A549 (cell line): ENCODE measurements at regions not wholly inside any gene's neighbourhood (a gene's known extent, or its start where the extent isn't known, plus 50 kb on each side); places are given as distances from the start of the nearest gene placed in this dataset.

Experiments used
- ATAC-seq, 2 experiments: fragments of 200-7000 bp in 1 of 2; fragments of >200 bp in 1 of 2; cut with Nextera tagmentation in 1 of 2; cut with Tn5 transposase in 1 of 2; 3 replicates each; pipeline versions ENCODE4 v1.8.0 to v1.9.1; 2018 to 2020; ENCODE audit warnings: mild to moderate bottlenecking in 1 of 2, moderate library complexity in 1 of 2
- CTCF ChIA-PET: fragments of 300-600 bp; sonication (Branson Sonifier 250); formaldehyde crosslinking; extraction: SDS; loops from one replicate; lab custom pipeline; 2021; ENCODE audit warnings: antibody characterized with exemption, inconsistent platforms; lab: Yijun Ruan, JAX
- POLR2A ChIA-PET: fragments of 350-600 bp; formaldehyde crosslinking; extraction: SDS; loops from one replicate; lab custom pipeline; 2021; ENCODE audit warnings: antibody characterized with exemption, inconsistent platforms; lab: Yijun Ruan, JAX
- DNase-seq, 2 experiments: peaks; one replicate each; pipeline versions ENCODE4 v3.0.0 to v3.0.0-alpha.2; 2011 to 2016; ENCODE audit warnings: low read depth in 1 of 2, low spot score in 1 of 2
- FAIRE-seq: peaks from 2 replicates; lab custom pipeline; 2011; peaks lifted over from hg19 to GRCh38; lab: Jason Lieb, UNC
- H3K27ac ChIP-seq, 2 experiments: fragments of >200 bp; sonication (Bioruptor Twin); formaldehyde crosslinking; 3 replicates each; pipeline ENCODE4 v1.5.1; 2016 to 2017
- H3K4me1 ChIP-seq: fragments of >200 bp; sonication (Bioruptor Twin); formaldehyde crosslinking; 3 replicates; pipeline ENCODE4 v1.6.1; 2016
- H3K4me2 ChIP-seq: fragments of >200 bp; sonication (Bioruptor Twin); formaldehyde crosslinking; 3 replicates; pipeline ENCODE4 v1.6.1; 2016
- H3K4me3 ChIP-seq: fragments of >200 bp; sonication (Bioruptor Twin); formaldehyde crosslinking; 3 replicates; pipeline ENCODE4 v1.5.1; 2016
- H3K9me3 ChIP-seq: fragments of >200 bp; sonication (Bioruptor Twin); formaldehyde crosslinking; 3 replicates; pipeline ENCODE4 v1.6.1; 2016
- ATOH8 ChIP-seq: fragments of 250-450 bp; sonication (Bioruptor Pico); IDR thresholded peaks from 2 replicates; pipeline ENCODE4 v1.5.0; 2020; ENCODE audit warnings: low read depth, mild to moderate bottlenecking, moderate library complexity
- BCL3 ChIP-seq: fragments of >200 bp; sonication (Bioruptor Twin); formaldehyde crosslinking; IDR thresholded peaks from 3 replicates; pipeline ENCODE4 v1.6.1; 2016
- BHLHE40 ChIP-seq: IDR thresholded peaks from 2 replicates; pipeline ENCODE4 v1.6.1; 2012; ENCODE audit warnings: low read depth, low read length, inconsistent platforms
- CHD4 ChIP-seq: fragments of 200-600 bp; sonication (generic); IDR thresholded peaks from 2 replicates; pipeline ENCODE4 v1.6.1; 2016; ENCODE audit warnings: antibody characterized with exemption, mild to moderate bottlenecking, borderline replicate concordance
- EHMT2 ChIP-seq: fragments of 200-600 bp; sonication (generic); IDR thresholded peaks from 2 replicates; pipeline ENCODE4 v1.6.1; 2016; ENCODE audit warnings: antibody characterized with exemption, low read depth, mild to moderate bottlenecking, moderate library complexity
- FOSB ChIP-seq: fragments of 250-450 bp; sonication (Bioruptor Pico); IDR thresholded peaks from 2 replicates; pipeline ENCODE4 v1.5.0; 2020; ENCODE audit warnings: mild to moderate bottlenecking, moderate library complexity
- FOSL2 ChIP-seq, 2 experiments: fragments of 450-650 bp in 1 of 2; fragments of >200 bp in 1 of 2; sonication (Bioruptor Twin) in 1 of 2; formaldehyde crosslinking; IDR thresholded peaks; 2 replicates each; pipeline versions ENCODE4 v1.5.0 to v1.6.1; 2016 to 2020; ENCODE audit warnings: mild to moderate bottlenecking in 1 of 2, moderate library complexity in 1 of 2
- HEYL ChIP-seq: fragments of 250-450 bp; sonication (Bioruptor Pico); IDR thresholded peaks from 2 replicates; pipeline ENCODE4 v1.8.0; 2021; ENCODE audit warnings: mild to moderate bottlenecking, moderate library complexity
- HOXB13 ChIP-seq: fragments of 250-450 bp; sonication (Bioruptor Pico); IDR thresholded peaks from 2 replicates; pipeline ENCODE4 v1.5.0; 2020; ENCODE audit warnings: low read depth, mild to moderate bottlenecking, moderate library complexity
- JUN ChIP-seq, 2 experiments: fragments of >200 bp; sonication (Bioruptor Twin); formaldehyde crosslinking; IDR thresholded peaks; 2 replicates in 1 of 2; 3 replicates in 1 of 2; pipeline ENCODE4 v1.6.1; 2016 to 2017
- MYC ChIP-seq: IDR thresholded peaks from 2 replicates; pipeline ENCODE4 v1.6.1; 2012; ENCODE audit warnings: mild to moderate bottlenecking, inconsistent platforms, low read length, improper control_type of control experiment, borderline replicate concordance
- NFE2L2 ChIP-seq: fragments of 150-350 bp; conservative IDR thresholded peaks from 2 replicates; pipeline ENCODE4 v1.6.1; 2014; ENCODE audit warnings: low read length
- PHF8 ChIP-seq: fragments of 200-600 bp; sonication (generic); IDR thresholded peaks from 2 replicates; pipeline ENCODE4 v1.6.1; 2016; ENCODE audit warnings: low read depth, mild to moderate bottlenecking, antibody characterized with exemption, moderate library complexity, borderline replicate concordance
- RARB ChIP-seq: fragments of 250-450 bp; sonication (Bioruptor Pico); IDR thresholded peaks from 2 replicates; pipeline ENCODE4 v1.8.0; 2021; ENCODE audit warnings: mild to moderate bottlenecking, moderate library complexity
- SMC3 ChIP-seq: fragments of >200 bp; sonication (Bioruptor Twin); formaldehyde crosslinking; IDR thresholded peaks from 3 replicates; pipeline ENCODE4 v1.6.1; 2018; ENCODE audit warnings: inconsistent platforms
- TFCP2L1 ChIP-seq: fragments of 250-450 bp; sonication (Bioruptor Pico); IDR thresholded peaks from 2 replicates; pipeline ENCODE4 v1.5.0; 2021; ENCODE audit warnings: mild to moderate bottlenecking
- ZC3H11A ChIP-seq: fragments of 450-650 bp; IDR thresholded peaks from 2 replicates; pipeline ENCODE4 v1.6.1; 2014; ENCODE audit warnings: antibody characterized with exemption, mild to moderate bottlenecking
- ZSCAN20 ChIP-seq: fragments of 250-450 bp; sonication (Bioruptor Pico); IDR thresholded peaks from 2 replicates; pipeline ENCODE4 v1.8.0; 2022; ENCODE audit warnings: mild to moderate bottlenecking, moderate library complexity
- WGBS: methylation state at CpG from one replicate; pipeline ENCODE4 v1.1.6; 2017; ENCODE audit errors: missing lambda C conversion rate; 5-methylcytosine and 5-hydroxymethylcytosine counted together
- TF ChIP-seq, protein P1 (sequence below): fragments of >200 bp; sonication (Bioruptor Twin); formaldehyde crosslinking; IDR thresholded peaks from 3 replicates; pipeline ENCODE4 v1.5.1; 2016
- TF ChIP-seq, protein P2 (sequence below): fragments of >200 bp; sonication (Bioruptor Twin); formaldehyde crosslinking; IDR thresholded peaks from 2 replicates; pipeline ENCODE4 v1.6.1; 2016

GRCh38 chr18:33835419-33835818 lies 257.4 kb downstream of the ASXL3 start:
- no peaks in the 10 kb centered on the region for H3K9me3 ChIP-seq
- no peak for TF ChIP-seq HEYL (CRISPR knock-in tag)
- TF ChIP-seq, protein P1, sequence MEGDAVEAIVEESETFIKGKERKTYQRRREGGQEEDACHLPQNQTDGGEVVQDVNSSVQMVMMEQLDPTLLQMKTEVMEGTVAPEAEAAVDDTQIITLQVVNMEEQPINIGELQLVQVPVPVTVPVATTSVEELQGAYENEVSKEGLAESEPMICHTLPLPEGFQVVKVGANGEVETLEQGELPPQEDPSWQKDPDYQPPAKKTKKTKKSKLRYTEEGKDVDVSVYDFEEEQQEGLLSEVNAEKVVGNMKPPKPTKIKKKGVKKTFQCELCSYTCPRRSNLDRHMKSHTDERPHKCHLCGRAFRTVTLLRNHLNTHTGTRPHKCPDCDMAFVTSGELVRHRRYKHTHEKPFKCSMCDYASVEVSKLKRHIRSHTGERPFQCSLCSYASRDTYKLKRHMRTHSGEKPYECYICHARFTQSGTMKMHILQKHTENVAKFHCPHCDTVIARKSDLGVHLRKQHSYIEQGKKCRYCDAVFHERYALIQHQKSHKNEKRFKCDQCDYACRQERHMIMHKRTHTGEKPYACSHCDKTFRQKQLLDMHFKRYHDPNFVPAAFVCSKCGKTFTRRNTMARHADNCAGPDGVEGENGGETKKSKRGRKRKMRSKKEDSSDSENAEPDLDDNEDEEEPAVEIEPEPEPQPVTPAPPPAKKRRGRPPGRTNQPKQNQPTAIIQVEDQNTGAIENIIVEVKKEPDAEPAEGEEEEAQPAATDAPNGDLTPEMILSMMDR: no peak
- no peak for TF ChIP-seq BHLHE40
- FAIRE-seq (no peak), DNase-seq (no peak), ATAC-seq (no peak)
- ChIA-PET POLR2A (no interaction called here), CTCF (no interaction called here)
- WGBS: 52% methylated on average over 7 of the region's 7 CpGs
- no peak overlapping the region for H3K4me2 ChIP-seq
- no peaks in the 10 kb centered on the region for H3K4me1 ChIP-seq
- H3K27ac ChIP-seq: no peak overlapping the region
- H3K4me3 ChIP-seq: no peak overlapping the region

- H3K9me3 ChIP-seq: no peaks in the 10 kb centered on the region
- FAIRE-seq (no peak), ATAC-seq (no peak), DNase-seq (no peak)
- TF ChIP-seq, protein P1: no peak
- TF ChIP-seq, protein P2, sequence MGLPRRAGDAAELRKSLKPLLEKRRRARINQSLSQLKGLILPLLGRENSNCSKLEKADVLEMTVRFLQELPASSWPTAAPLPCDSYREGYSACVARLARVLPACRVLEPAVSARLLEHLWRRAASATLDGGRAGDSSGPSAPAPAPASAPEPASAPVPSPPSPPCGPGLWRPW: no peak
- TF ChIP-seq ZSCAN20 (CRISPR knock-in tag) (no peak), MYC (no peak), BCL3 (no peak), NFE2L2 (no peak), CHD4 (no peak), ZC3H11A (no peak), SMC3 (no peak), FOSL2 (IDR thresholded peaks at IDR 0.05) (no peak), FOSL2 (CRISPR knock-in tag; IDR thresholded peaks at IDR 0.05) (no peak), TFCP2L1 (CRISPR knock-in tag) (no peak), RARB (CRISPR knock-in tag) (no peak), ATOH8 (no peak), JUN (IDR thresholded peaks at IDR 0.05) (no peak), HOXB13 (CRISPR knock-in tag) (no peak), EHMT2 (no peak), PHF8 (no peak), FOSB (CRISPR knock-in tag) (no peak)
- H3K4me2 ChIP-seq: no peak overlapping the region
- 0% methylated on average over 1 of the region's 1 CpG for WGBS
- no peaks in the 10 kb centered on the region for H3K4me1 ChIP-seq
- POLR2A ChIA-PET: no interaction called here
- no peak overlapping the region for H3K4me3 ChIP-seq
- H3K27ac ChIP-seq: no peak overlapping the region
- CTCF ChIA-PET: no interaction called here
These were observed 255.8 kb downstream of the ASXL3 start for GRCh38 chr18:33833842-33834241.
